ENCODE measurements at regions not wholly inside any gene's neighbourhood (a gene's known extent, or its start where the extent isn't known, plus 50 kb on each side); places are given as distances from the start of the nearest gene placed in this dataset.

DNA sequence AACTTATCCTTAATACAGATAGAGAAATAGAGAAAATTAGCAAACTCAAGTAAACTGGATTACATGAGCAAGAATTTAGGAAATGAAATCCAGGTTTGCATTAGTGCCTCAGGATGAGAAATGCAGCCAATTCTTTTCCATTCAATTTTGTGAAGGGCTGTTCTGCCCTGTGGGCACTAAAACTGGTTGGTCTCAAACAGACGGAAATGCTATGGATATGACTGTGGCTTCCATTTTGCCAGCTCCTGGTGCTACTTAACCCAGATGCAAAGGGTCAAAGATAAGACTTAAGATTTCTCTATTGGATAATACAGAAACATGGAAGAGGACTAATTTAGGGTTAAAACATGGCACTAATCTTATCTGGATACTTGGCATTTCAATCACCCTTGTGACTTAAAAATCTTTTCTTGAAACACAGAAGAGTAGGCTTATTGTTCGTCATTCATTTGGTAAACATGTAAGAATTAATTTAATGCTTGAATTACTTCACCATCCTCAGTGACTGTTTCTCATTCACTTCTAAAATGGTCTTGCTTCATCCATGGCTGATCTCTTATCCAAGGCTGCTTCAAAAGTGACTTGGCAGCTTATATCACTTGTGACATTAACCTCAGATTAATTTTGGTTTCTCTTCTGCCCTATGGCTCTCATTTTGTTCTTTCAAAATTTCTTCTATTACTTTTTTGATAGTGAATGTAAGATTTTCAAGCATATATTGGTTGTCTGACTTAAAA lies 1008.7 kb downstream of the GLUD2 start:
- TF ChIP-seq, protein P1, sequence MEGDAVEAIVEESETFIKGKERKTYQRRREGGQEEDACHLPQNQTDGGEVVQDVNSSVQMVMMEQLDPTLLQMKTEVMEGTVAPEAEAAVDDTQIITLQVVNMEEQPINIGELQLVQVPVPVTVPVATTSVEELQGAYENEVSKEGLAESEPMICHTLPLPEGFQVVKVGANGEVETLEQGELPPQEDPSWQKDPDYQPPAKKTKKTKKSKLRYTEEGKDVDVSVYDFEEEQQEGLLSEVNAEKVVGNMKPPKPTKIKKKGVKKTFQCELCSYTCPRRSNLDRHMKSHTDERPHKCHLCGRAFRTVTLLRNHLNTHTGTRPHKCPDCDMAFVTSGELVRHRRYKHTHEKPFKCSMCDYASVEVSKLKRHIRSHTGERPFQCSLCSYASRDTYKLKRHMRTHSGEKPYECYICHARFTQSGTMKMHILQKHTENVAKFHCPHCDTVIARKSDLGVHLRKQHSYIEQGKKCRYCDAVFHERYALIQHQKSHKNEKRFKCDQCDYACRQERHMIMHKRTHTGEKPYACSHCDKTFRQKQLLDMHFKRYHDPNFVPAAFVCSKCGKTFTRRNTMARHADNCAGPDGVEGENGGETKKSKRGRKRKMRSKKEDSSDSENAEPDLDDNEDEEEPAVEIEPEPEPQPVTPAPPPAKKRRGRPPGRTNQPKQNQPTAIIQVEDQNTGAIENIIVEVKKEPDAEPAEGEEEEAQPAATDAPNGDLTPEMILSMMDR (IDR thresholded peaks at IDR 0.05; ENCODE audit: insufficient read depth, low read length, poor library complexity, severe bottlenecking): no peak
- no peak for TF ChIP-seq EZH2phosphoT487 (conservative IDR thresholded peaks at IDR 0.05; ENCODE audit: low read length)
